ENCODE measurements at regions not wholly inside any gene's neighbourhood (a gene's known extent, or its start where the extent isn't known, plus 50 kb on each side); places are given as distances from the start of the nearest gene placed in this dataset.

DNA sequence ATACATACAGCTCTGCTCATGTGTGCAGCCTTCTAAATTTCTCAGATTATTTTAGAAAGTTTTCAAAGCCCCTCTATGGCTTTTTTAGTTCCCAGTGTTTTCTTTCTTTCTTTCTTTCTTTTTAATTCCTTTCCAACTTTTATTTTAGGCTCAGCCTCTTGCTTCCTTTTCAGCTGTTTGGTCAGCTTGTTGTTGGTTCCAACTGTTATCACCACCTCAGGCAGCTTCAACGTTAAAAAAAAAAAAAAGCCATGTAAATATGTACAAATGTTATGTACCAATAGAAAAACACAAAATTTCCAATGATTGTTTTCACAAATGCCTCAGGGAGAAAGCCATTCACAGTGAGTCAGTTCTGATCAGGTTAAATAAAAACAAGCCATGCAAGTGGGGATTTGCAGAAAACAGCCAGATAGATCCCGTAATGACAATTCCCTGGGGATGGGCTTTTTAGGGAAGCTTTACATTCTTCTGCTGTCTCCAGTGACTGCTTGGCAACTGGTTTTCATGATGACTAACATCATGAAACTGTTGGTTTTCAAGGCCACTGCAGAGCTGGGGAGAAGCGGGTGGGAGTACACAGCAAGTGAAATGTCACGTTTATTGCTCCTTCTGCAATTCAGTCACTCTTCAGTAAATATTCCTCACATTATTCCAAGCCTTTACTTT lies 908.4 kb downstream of the EPHA3 start:
- no peak for DNase-seq (ENCODE audit: low spot score)

DNA sequence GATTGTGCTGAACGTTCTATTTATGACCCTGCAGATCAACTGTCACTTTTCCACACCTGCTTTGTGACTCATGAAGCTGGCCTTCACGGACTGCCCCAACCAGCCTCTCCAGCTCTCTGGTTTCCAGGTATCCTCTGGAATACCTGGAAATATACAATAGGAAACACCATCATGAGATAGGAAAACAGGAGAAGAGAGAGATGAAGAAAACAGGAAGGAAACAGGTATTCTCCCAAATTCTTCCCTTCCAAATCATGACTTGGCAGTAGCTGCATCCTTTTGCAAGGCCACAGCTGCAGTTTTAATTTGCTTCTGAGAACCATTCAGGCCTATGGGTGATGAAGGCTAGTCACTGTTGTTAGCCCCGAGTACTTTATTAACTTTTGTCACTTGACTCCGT lies 909.1 kb downstream of the EPHA3 start:
- DNase-seq (ENCODE audit: low spot score), result no peak

DNA sequence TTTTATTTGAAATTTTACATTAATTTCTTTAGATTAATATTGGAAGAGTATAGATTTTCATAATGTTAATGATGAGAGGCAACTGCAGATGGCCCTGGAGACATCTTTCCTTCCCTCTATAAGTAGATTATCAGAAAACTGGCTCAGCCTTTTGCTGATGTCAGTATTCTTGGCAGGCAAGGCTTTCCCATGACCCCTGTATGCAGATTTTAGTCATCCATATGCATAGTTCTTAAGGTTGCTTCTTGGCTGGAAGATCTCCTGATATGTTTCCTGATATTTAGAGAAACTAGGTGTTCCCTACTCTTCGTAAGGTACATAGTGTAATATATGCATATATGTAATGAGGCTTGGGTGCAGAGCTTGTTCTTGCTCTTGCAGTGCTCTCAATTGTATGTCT lies 911.4 kb downstream of the EPHA3 start:
- no peak for DNase-seq (ENCODE audit: low spot score)

DNA sequence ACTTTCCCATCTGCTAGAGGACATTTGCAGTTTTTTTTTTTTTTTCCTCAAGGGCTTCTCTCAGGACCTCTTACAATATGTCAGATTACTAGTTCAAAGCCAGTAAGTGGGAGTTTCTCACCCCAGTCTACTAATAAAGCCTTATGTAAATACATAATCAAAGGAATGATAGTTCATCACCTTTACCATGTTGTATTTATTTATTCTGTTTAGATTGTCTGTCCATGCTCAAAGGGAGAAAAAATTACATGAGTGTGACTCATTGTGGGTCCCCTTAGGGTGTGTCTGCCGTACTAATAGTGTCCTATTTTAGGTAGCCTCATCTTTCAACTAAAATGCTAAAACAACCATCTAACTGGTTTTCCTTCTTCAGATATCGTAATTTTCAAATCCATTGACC lies 917.6 kb downstream of the EPHA3 start:
- no peak for DNase-seq (ENCODE audit: low spot score)

DNA sequence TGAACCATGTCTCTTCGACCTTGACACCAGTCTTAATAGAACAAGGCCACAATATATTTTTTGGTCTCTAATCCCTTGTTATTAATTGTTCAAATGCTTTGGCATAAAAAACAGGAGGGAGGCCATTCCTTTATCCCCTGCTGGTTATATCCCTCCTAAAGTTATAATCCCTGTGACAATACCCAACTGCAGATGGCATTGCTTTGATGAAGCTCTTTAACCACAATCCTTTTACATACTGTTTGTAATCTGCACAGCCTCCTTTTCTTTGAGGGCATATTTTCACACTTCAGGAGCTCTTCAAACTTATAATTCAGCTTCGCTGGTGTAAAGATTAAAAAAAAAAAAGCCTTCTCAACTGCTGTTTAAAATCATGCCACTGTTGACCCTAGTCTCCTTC lies 919.0 kb downstream of the EPHA3 start:
- DNase-seq (ENCODE audit: low spot score), result no peak

DNA sequence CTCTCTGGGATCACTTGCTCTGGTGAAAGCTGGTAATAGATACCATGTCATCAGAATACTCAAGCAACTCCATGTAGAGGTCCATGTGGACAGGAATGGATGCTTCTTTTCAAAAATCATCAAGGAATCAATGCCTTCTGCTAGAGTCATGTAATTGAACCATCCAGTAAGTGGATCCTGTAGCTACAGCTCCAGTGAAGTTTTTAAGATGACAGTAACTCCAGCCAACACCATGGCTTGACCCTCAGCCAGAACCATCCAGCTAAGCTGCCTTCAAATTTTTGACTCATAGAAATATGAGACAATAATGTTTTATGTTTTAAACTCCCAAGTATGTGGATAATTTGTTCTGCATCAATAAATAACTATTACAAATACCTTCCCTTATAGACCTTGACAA lies 923.7 kb downstream of the EPHA3 start:
- DNase-seq (ENCODE audit: low spot score), result no peak

DNA sequence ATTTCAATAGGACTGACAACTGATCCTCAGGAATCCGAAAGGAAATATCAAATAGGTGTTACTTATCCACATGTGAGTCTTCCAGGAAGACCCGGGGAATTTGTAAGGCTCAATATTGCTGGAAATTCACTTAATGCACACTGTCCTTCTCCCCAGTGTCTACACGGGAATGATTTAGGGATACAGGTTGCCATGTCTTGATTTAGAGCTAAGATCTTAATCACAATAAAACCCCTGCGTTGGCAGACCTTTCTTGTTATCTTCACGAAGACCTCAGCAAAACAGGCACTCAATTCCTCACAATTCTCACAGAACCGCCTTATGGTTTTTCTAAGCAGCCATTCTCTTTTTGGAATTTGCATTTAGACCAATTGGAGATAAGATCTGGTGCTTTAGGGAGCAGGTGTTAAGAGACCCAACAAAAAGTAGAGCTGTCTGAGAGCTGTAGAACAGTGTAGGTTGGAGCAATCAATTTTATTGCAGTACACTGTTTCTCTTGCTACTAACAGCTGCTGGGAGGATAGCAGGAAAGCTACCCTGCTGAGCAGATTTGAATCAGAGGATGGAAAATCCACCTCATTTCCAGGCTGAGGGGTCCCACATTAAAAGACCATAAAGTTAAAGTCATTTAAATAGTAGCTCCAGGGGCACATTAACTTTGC lies 925.7 kb downstream of the EPHA3 start:
- no peak for DNase-seq (ENCODE audit: low spot score)

DNA sequence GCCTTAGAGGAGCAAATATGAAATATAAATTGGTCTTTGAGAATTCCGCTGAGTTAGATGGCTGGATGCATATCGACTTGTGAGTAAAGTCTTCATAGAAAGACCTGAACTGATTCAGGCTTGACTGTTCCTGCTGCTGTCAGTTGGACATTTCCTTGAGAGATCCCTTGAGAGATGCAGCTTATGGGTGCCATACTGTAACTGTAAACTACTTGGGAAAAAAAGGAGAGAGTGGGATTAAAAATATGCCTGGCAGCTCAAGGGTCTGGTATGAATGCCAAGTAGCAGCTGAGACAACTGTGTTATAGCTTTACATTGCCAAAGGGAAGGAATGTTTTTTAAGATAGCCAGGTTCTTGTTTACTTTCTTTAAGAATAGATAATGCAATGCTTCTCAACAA lies 926.6 kb downstream of the EPHA3 start:
- no peak for DNase-seq (ENCODE audit: low spot score)

DNA sequence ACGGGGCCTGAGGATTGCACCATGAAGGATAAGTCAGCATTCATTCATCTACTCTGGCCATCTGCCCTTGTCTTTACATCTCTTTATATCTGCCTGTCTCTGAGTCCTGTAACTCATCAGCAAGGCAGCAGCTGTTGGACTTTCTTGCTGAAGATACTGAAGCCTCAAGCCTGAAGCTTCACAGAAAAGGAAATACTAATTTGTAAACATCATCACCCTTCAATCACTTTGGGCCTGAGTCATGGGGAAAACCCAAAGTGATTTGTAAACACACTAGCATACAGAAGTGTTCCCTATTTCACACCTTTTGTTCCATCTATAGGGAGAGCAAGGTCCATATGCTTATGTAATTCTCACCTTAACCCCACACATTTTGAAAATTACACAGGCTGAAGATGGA lies 928.2 kb downstream of the EPHA3 start:
- DNase-seq (ENCODE audit: low spot score), result no peak

DNA sequence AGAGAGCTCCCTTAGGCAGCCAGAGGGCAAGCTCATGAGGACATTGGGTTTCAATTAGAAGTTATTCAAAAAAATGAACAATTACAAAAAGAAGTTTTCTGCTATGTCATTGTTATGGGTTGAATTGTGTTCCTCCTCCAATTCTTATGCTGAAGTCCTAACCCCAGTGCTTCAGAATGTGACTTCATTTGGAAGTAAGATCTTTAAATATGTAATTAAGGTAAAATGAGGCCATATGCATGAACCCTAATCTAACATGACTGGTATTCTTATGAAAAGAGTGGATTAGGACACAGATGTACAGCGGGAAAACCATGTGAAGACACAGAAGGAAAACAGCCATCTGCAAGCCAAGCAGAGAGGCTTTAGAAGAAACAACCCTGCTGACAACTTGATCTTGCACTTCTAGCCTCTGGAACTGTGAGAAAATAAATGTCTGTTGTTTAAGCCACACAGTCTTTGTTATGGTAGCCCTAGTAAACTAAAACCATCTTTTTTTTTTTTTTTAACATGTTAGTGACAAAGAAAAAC lies 929.6 kb downstream of the EPHA3 start:
- no peak for DNase-seq (ENCODE audit: low spot score)

DNA sequence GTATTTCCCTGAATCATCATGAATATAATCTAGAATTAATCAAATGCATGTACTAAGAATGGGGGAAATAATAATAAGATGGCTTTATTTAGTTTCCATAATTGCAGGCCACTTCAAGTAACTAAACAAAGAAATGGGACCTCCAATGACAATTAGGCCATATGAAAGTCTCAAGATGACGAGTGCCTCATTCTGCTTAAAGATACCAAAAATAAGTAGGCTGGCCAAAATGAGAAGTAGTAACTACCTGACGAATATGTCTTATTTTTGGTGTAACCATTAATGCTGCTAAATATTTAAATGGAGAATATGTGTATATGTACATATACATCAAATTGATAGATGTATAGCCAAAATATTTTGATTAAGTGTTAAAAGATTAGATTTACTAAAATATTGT lies 932.6 kb downstream of the EPHA3 start:
- DNase-seq (ENCODE audit: low spot score), result no peak

DNA sequence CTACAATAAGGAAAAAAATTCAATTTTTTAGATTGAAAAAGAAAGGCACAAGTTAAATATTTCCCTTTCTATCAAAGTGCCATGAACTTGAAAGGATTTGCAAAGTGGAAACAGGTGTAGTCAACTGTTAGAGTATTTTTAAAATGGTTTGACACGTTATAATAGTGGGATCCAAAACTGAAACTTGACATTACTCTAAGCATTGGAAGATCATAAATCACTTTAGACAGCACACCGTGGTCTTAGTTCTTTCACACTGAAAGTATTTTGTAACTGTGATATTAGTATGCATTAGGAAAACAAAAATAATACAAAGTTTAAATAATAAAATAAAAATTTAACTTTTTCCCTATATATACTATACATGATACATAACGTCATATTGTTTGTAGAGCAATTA lies 933.1 kb downstream of the EPHA3 start:
- DNase-seq (ENCODE audit: low spot score), result no peak

DNA sequence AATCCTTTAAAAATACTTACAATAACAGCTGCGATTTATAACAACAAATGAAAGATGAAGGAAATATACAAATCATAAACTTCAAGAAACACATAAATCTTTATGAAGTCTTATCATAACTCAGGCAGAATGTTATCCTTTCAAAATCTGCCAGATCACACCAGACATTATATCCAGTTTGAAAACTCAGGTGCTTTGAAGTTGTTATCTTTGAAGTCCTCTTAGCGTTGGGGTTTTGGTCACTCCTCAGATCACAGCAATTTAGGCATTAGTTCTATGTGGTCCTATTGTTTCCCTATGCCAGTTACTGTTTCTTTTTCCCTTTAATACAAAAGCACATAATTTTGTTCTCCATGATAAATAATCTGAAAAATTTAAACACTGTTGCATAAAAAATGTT lies 934.6 kb downstream of the EPHA3 start:
- DNase-seq (ENCODE audit: low spot score), result no peak

DNA sequence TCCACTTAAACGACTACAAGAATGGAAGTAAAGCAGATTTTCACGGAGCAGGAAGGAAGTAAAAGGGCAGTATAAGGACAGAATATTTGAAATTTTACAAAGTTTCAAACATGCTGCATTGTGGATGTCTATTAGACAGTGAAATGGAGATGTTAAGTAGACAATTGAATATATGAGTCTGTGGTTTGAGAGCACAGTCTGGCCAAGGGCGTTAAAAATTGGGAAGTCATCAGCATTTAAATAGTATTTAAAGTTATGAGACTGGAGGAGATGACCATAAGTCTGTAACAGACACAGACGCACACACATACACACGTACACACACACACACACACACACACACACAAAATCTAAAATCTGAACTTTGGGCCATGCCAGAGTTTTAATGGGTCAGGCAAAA lies 935.9 kb downstream of the EPHA3 start:
- DNase-seq (ENCODE audit: low spot score), result no peak

DNA sequence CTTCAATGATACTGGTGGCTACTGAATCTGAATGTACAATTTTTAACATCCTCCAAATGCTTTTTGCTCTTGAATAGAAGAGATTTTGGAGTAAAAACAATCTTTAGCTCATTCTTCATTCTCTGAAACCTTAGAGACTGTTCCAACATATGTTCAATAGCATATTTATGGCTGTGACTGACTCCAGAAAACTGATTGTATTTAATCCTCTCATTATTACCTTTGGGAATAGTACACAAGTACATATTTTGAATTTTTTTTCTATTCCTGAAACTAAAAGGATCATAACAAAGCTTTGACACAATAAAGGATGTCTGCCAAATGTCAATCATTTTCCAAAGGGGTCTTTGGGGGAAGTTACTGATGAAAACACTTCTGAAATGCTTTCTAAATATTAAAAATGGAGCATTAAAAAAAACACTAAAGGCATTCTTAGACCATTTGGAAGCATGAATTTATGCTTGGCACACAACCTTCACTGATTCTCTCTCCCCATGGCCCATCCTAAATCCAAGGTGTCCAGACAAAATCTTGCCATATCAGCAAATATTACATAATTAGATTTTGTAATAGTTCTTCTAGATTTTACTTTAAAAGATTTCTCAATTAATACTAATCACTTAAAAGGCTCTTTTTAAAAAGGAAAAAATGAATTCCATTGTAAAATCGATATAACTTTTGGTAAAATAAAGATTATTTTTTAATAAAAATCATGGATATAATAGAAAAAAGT lies 936.8 kb downstream of the EPHA3 start:
- no peak for DNase-seq (ENCODE audit: low spot score)

DNA sequence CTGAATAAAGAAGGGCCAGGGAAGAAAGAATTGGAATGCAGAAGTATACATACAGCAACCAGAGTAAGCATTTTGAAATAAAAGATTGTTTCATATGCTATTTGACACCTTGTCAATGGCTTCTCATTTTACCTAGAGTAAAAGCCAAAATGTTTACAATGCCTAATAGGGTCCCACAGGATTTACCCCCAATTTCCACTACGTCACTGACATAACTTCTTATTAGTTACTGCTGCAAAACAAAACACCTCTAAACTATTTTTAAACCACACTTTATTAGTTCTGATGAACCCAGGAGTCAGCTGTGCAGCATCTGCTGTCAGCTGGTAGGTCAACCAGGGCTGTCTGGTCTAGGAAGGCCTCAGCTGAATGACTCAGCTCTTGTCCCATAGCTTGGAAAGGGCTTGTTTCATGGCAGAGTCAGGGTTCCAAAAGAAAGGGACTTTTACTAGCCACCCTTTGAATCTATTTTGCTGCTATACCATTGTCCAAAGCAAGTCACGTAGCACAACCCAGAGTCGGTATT lies 945.1 kb downstream of the EPHA3 start:
- no peak for DNase-seq (ENCODE audit: low spot score)

DNA sequence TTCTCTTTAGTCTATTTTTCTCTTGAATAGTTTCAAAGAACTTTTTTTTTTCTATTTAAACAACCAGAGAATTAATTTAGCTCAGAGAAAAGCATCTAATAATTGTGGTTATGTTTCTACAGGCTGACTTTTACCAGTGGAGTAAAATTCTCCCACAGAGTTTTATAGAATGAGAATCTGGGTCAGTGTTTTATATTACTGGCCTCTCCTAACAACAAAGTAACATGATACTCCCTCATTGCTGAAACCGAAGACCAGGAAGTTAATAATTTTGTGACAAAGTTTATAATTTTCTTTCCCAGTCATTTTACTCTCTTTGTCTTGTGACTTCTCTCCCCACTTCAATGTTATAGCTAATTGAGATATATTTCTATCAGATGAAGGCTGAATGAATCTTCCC lies 946.9 kb downstream of the EPHA3 start:
- no peak for DNase-seq (ENCODE audit: low spot score)

DNA sequence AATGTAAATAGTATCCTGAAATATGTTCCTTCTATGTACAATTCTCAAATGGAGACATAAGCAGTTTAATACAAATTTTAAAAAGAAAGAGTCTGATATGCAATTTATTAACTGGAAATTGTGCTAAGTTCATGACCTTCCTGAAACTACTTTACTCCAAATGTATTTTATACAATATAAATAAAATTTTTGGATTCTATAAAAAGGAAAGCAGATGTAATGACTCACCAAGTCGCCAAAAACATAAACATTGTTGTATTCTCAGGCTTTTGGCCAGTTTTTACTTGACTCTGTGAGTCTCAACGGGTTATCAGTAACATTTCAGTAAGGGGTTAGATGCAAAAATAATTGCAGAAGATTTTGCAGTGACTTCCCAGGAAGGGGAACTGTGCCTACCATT lies 948.2 kb downstream of the EPHA3 start:
- DNase-seq (ENCODE audit: low spot score), result no peak

DNA sequence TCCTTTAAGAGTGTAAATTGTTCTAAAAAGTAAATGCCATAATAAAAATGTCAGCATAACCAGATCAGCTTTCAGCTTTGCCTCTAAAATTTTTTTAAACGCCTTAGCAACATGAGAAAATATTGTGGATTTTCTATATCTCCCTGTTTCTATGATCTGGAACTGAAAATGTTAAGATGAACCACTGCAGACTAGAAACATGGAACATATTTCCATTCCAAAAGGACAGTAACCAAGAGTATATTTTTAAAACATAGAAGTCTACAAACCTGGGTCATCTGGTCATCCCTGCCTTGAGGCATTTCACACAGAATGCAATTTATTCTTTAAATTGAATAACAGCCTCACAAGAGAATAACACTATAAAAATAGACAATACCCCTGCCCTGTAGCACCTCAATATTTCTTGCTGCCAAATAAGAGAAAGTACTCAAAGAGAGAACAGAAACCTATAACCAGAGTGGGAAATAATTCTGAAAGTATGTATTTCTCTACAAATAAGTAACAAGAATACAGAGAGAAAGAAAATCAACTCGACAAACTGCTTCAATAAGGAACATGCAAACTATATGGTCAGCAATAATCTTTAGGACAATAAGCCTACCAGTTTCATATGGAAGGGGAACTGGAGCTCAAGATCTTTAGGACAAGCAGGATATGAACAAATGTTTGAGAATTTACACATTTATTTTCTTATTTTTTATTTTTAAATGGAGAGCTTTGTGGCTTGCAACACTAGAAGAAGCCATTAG lies 949.0 kb downstream of the EPHA3 start:
- no peak for DNase-seq (ENCODE audit: low spot score)

DNA sequence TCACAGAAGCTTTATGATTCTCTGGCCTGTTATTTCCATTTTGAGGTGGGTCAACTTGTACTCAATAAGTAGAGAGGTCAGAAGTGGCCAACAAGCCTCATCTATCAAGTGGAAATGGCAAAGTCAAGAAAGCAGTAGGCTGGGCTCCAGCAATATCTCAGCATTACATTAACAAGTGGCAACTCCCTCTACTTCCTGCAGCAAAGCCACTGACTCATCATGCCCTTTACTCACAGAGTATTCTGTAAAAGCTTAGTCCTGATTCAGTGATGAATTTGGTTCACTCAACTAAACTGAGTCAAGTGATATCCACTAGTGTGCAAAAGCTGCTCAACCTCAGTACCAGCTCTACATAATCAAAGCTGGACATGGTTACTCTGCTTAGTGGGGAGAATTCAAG lies 954.6 kb downstream of the EPHA3 start:
- DNase-seq (ENCODE audit: low spot score), result no peak

DNA sequence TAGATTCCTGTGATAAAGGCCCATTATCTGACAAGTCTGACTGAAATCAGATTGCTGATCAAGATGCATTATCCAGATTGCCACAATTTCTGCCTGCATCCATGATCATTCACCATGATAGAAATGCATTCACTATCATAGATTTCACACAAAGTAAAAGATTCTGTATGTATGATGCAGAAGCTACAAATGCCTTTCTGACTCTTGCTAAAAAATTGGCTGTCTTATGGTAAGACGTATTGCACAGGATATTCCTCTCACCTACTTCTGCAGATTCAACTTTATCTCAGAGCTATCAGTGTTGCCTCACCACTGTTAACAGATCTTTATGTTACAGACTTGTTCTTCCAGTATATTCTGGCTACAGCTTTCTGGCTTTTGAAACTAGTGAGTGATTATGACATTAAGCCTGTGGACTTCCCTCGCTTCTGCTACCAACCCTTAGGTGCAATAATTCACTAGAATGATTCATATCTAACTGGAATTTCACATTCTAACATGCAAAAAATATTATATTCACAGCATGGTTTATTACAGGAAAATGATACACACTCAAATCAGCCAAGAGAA lies 955.3 kb downstream of the EPHA3 start:
- DNase-seq (ENCODE audit: low spot score), result no peak

DNA sequence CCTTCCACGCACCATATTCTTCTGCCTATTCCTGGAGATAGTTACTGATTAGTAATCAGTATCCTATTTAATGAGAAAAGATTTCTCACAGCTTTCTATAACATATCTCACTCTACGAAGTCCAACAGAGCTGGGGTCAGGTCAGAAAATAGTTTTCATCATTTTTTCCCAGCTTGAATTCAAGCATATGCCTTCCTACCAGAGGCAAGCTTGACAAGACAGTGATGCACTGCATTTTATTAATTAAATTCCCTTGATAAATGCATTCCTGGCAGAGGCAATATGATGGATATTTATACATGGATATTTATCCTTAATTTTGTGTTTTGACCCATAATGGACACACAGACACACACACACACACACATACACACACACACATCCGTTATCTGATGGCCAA lies 961.4 kb downstream of the EPHA3 start:
- no peak for DNase-seq (ENCODE audit: low spot score)
